ENCODE measurements at regions not wholly inside any gene's neighbourhood (a gene's known extent, or its start where the extent isn't known, plus 50 kb on each side); places are given as distances from the start of the nearest gene placed in this dataset.

- Histone ChIP-seq H3K4me3 (no peak overlapping the region), H3K27ac (replicated peaks in 1 of 4) (no peak overlapping the region), H3K27me3 (no peaks in the 10 kb centered on the region), H3K36me3 (no peaks in the 10 kb centered on the region), H3K9me3 (no peaks in the 10 kb centered on the region), H3K4me1 (peaks cover 29 to 42% (median 35%) of the 10 kb centered on the region in 4 donors)
- WGBS, result 89% methylated on average over 2 of the region's 2 CpGs
- TF ChIP-seq POLR2A (IDR thresholded peaks at IDR 0.05; ENCODE audit: low read depth) (no peak), EP300 (IDR thresholded peaks at IDR 0.05) (no peak), POLR2AphosphoS5 (IDR thresholded peaks at IDR 0.05) (no peak), CTCF (IDR thresholded peaks at IDR 0.05) (no peak)
- DNase-seq (ENCODE audit: extremely low spot score), result no peak
- intact Hi-C loops (cut with DNase I), result no loop called here
These were observed 375.0 kb downstream of the ETS1 start for GRCh38 chr11:128212324-128212723.

GRCh38 chr11:128210148-128210940 is 377.0 kb downstream of the ETS1 start:
- WGBS, result 30% methylated on average over 3 of the region's 3 CpGs
- Histone ChIP-seq H3K27me3 (no peaks in the 10 kb centered on the region), H3K27ac (replicated peaks in 1 of 4) (peak overlapping the region; percentile 5 to 49 (median 44)), H3K36me3 (no peaks in the 10 kb centered on the region), H3K4me1 (peaks cover 29 to 42% (median 35%) of the 10 kb centered on the region in 4 donors), H3K4me3 (no peak overlapping the region), H3K9me3 (no peaks in the 10 kb centered on the region)
- intact Hi-C loops (cut with DNase I), result no loop called here
- TF ChIP-seq EP300 (IDR thresholded peaks at IDR 0.05) (no peak), POLR2AphosphoS5 (IDR thresholded peaks at IDR 0.05) (peak; percentile 43 to 78), POLR2A (IDR thresholded peaks at IDR 0.05; ENCODE audit: low read depth) (no peak)
- DNase-seq (ENCODE audit: extremely low spot score), result no peak

GRCh38 chr11:128209138-128209435 is 378.3 kb downstream of the ETS1 start:
- Histone ChIP-seq H3K27me3 (no peaks in the 10 kb centered on the region), H3K4me1 (peaks cover 29 to 42% (median 35%) of the 10 kb centered on the region in 4 donors), H3K4me3 (no peak overlapping the region), H3K27ac (replicated peaks in 1 of 4) (peak overlapping the region; percentile 36 to 70 (median 55)), H3K36me3 (no peaks in the 10 kb centered on the region), H3K9me3 (no peaks in the 10 kb centered on the region)
- no peak for TF ChIP-seq POLR2A (IDR thresholded peaks at IDR 0.05; ENCODE audit: low read depth)
- intact Hi-C loops (cut with DNase I), result no loop called here
- DNase-seq (ENCODE audit: extremely low spot score), result no peak

- Histone ChIP-seq H3K4me3 (no peak overlapping the region), H3K27ac (replicated peaks in 1 of 4) (peak overlapping the region; percentile 36 to 70 (median 55)), H3K27me3 (no peaks in the 10 kb centered on the region), H3K9me3 (no peaks in the 10 kb centered on the region), H3K4me1 (peaks cover 29 to 42% (median 35%) of the 10 kb centered on the region in 4 donors), H3K36me3 (no peaks in the 10 kb centered on the region)
- no peak for DNase-seq (ENCODE audit: extremely low spot score)
- TF ChIP-seq POLR2A (IDR thresholded peaks at IDR 0.05; ENCODE audit: low read depth) (no peak), POLR2AphosphoS5 (IDR thresholded peaks at IDR 0.05) (peak in 1 of 2 donors; percentile 20)
- intact Hi-C loops (cut with DNase I), result no loop called here
- WGBS, result 48% methylated on average over 6 of the region's 6 CpGs
These were observed 378.8 kb downstream of the ETS1 start for GRCh38 chr11:128208329-128209137.

- no peaks in the 10 kb centered on the region for H3K36me3 ChIP-seq
- H3K4me3 ChIP-seq, result no peak overlapping the region
- WGBS, result 73% methylated on average over 3 of the region's 3 CpGs
- H3K9me3 ChIP-seq, result no peaks in the 10 kb centered on the region
- H3K4me1 ChIP-seq, result peaks cover 29 to 42% (median 35%) of the 10 kb centered on the region in 4 donors
- DNase-seq (ENCODE audit: extremely low spot score), result no peak
- H3K27ac ChIP-seq (replicated peaks in 1 of 4), result peak overlapping the region; percentile 36 to 70 (median 55)
- H3K27me3 ChIP-seq, result no peaks in the 10 kb centered on the region
- TF ChIP-seq EP300 (IDR thresholded peaks at IDR 0.05) (peak; percentile 54), POLR2A (IDR thresholded peaks at IDR 0.05; ENCODE audit: low read depth) (no peak), CTCF (IDR thresholded peaks at IDR 0.05) (no peak), POLR2AphosphoS5 (IDR thresholded peaks at IDR 0.05) (peak in 1 of 2 donors; percentile 55)
- intact Hi-C loops (cut with DNase I), result no loop called here
These were observed 379.5 kb downstream of the ETS1 start for GRCh38 chr11:128207861-128208321.

GRCh38 chr11:128206461-128206860 is 380.9 kb downstream of the ETS1 start:
- Histone ChIP-seq H3K27ac (replicated peaks in 1 of 4) (no peak overlapping the region), H3K36me3 (no peaks in the 10 kb centered on the region), H3K4me1 (peaks cover 29 to 38% (median 34%) of the 10 kb centered on the region in 4 donors), H3K27me3 (no peaks in the 10 kb centered on the region), H3K9me3 (no peaks in the 10 kb centered on the region), H3K4me3 (no peak overlapping the region)
- intact Hi-C loops (cut with DNase I), result no loop called here
- no peak for DNase-seq (ENCODE audit: extremely low spot score)
- TF ChIP-seq POLR2AphosphoS5 (IDR thresholded peaks at IDR 0.05) (no peak), EP300 (IDR thresholded peaks at IDR 0.05) (no peak)
